ENCODE measurements at regions not wholly inside any gene's neighbourhood (a gene's known extent, or its start where the extent isn't known, plus 50 kb on each side); places are given as distances from the start of the nearest gene placed in this dataset.

- ChIA-PET CTCF (no interaction called here), POLR2A (no interaction called here)
- ATAC-seq (no peak), DNase-seq (no peak)
- Mint-ChIP-seq H3K36me3 (peaks cover 0 to 6% (median 0%) of the 10 kb centered on the region in 5 donors), H3K9me3 (peaks cover 0 to 12% (median 6%) of the 10 kb centered on the region in 11 donors), H3K27ac (no peak overlapping the region), H3K27me3 (peaks cover 6 to 36% (median 16%) of the 10 kb centered on the region in 5 donors), H3K4me3 (no peak overlapping the region), H3K4me1 (no peaks in the 10 kb centered on the region)
- no peaks in the 10 kb centered on the region for H3K36me3 ChIP-seq (ENCODE audit: control insufficient read depth in 2 of 3, insufficient read depth in 3 of 3, low read length in 3 of 3)
- H3K27ac ChIP-seq (ENCODE audit: low read depth, low read length) = no peak overlapping the region
- no peaks in the 10 kb centered on the region for H3K4me1 ChIP-seq (ENCODE audit: control insufficient read depth in 2 of 2, insufficient read depth in 2 of 2, low read length in 2 of 2)
- no peaks in the 10 kb centered on the region for H3K9me3 ChIP-seq (ENCODE audit: control insufficient read depth in 2 of 3, low read length in 3 of 3)
- intact Hi-C loops (cut with micrococcal nuclease) = no loop called here
- H3K27me3 ChIP-seq (ENCODE audit: control insufficient read depth in 2 of 2, insufficient read depth in 2 of 2, low read length in 2 of 2) = no peaks in the 10 kb centered on the region
- no peak overlapping the region for H3K4me3 ChIP-seq (ENCODE audit: low read length)
These were observed 838.8 kb downstream of the GRID1 start for GRCh38 chr10:85527616-85528317.

- no peaks in the 10 kb centered on the region for H3K36me3 ChIP-seq (ENCODE audit: control insufficient read depth in 2 of 3, insufficient read depth in 3 of 3, low read length in 3 of 3)
- intact Hi-C loops (cut with micrococcal nuclease) = no loop called here
- Mint-ChIP-seq H3K4me1 (no peaks in the 10 kb centered on the region), H3K27ac (no peak overlapping the region), H3K9me3 (peaks cover 0 to 12% (median 6%) of the 10 kb centered on the region in 11 donors), H3K36me3 (peaks cover 0 to 6% (median 0%) of the 10 kb centered on the region in 5 donors), H3K27me3 (peaks cover 6 to 36% (median 16%) of the 10 kb centered on the region in 5 donors), H3K4me3 (no peak overlapping the region)
- CTCF ChIA-PET = no interaction called here
- ATAC-seq (no peak), DNase-seq (no peak)
- no peaks in the 10 kb centered on the region for H3K27me3 ChIP-seq (ENCODE audit: control insufficient read depth in 2 of 2, insufficient read depth in 2 of 2, low read length in 2 of 2)
- no peak overlapping the region for H3K4me3 ChIP-seq (ENCODE audit: low read length)
- H3K4me1 ChIP-seq (ENCODE audit: control insufficient read depth in 2 of 2, insufficient read depth in 2 of 2, low read length in 2 of 2) = no peaks in the 10 kb centered on the region
- H3K9me3 ChIP-seq (ENCODE audit: control insufficient read depth in 2 of 3, low read length in 3 of 3) = no peaks in the 10 kb centered on the region
- no peak overlapping the region for H3K27ac ChIP-seq (ENCODE audit: low read depth, low read length)
- POLR2A ChIA-PET = no interaction called here
These were observed 838.3 kb downstream of the GRID1 start for GRCh38 chr10:85528318-85528652.

- no peaks in the 10 kb centered on the region for H3K4me1 ChIP-seq (ENCODE audit: control insufficient read depth in 2 of 2, insufficient read depth in 2 of 2, low read length in 2 of 2)
- CTCF ChIA-PET = no interaction called here
- intact Hi-C loops (cut with micrococcal nuclease) = no loop called here
These were observed 834.9 kb downstream of the GRID1 start for GRCh38 chr10:85531706-85532105.

GRCh38 chr10:85532773-85533172 is 833.8 kb downstream of the GRID1 start:
- intact Hi-C loops (cut with micrococcal nuclease) = no loop called here
- POLR2A ChIA-PET = no interaction called here

More at GRCh38 chr10:85531706-85532105, 834.9 kb downstream of the GRID1 start:
- peaks cover 0 to 21% (median 9%) of the 10 kb centered on the region in 5 donors for H3K27me3 Mint-ChIP-seq
- H3K27ac ChIP-seq (ENCODE audit: low read depth, low read length) = no peak overlapping the region
- H3K27ac Mint-ChIP-seq = no peak overlapping the region
- peaks cover 0 to 6% (median 0%) of the 10 kb centered on the region in 5 donors for H3K36me3 Mint-ChIP-seq
- no peak overlapping the region for H3K4me3 Mint-ChIP-seq
- H3K36me3 ChIP-seq (ENCODE audit: control insufficient read depth in 2 of 3, insufficient read depth in 3 of 3, low read length in 3 of 3) = no peaks in the 10 kb centered on the region
- POLR2A ChIA-PET = no interaction called here
- H3K9me3 Mint-ChIP-seq = peaks cover 0 to 19% (median 7%) of the 10 kb centered on the region in 11 donors
- DNase-seq (no peak), ATAC-seq (no peak)
- no peak overlapping the region for H3K4me3 ChIP-seq (ENCODE audit: low read length)
- H3K4me1 Mint-ChIP-seq = no peaks in the 10 kb centered on the region
- H3K27me3 ChIP-seq (ENCODE audit: control insufficient read depth in 2 of 2, insufficient read depth in 2 of 2, low read length in 2 of 2) = no peaks in the 10 kb centered on the region
- H3K9me3 ChIP-seq (ENCODE audit: control insufficient read depth in 2 of 3, low read length in 3 of 3) = no peaks in the 10 kb centered on the region

GRCh38 chr10:85535926-85536325 is 830.7 kb downstream of the GRID1 start:
- H3K4me3 ChIP-seq (ENCODE audit: low read length) = no peak overlapping the region
- H3K9me3 Mint-ChIP-seq = peaks cover 0 to 14% (median 1%) of the 10 kb centered on the region in 11 donors

More at GRCh38 chr10:85532773-85533172, 833.8 kb downstream of the GRID1 start:
- H3K4me1 Mint-ChIP-seq = no peaks in the 10 kb centered on the region
- no peak for DNase-seq
- Histone ChIP-seq H3K36me3 (ENCODE audit: control insufficient read depth in 2 of 3, insufficient read depth in 3 of 3, low read length in 3 of 3) (no peaks in the 10 kb centered on the region), H3K27me3 (ENCODE audit: control insufficient read depth in 2 of 2, insufficient read depth in 2 of 2, low read length in 2 of 2) (no peaks in the 10 kb centered on the region), H3K4me1 (ENCODE audit: control insufficient read depth in 2 of 2, insufficient read depth in 2 of 2, low read length in 2 of 2) (no peaks in the 10 kb centered on the region), H3K4me3 (ENCODE audit: low read length) (no peak overlapping the region), H3K27ac (ENCODE audit: low read depth, low read length) (no peak overlapping the region), H3K9me3 (ENCODE audit: control insufficient read depth in 2 of 3, low read length in 3 of 3) (peaks cover 0 to 4% (median 0%) of the 10 kb centered on the region in 3 experiments)
- H3K27ac Mint-ChIP-seq = no peak overlapping the region
- H3K4me3 Mint-ChIP-seq = no peak overlapping the region
- no peak for ATAC-seq
- peaks cover 0 to 21% (median 9%) of the 10 kb centered on the region in 5 donors for H3K27me3 Mint-ChIP-seq
- H3K9me3 Mint-ChIP-seq = peaks cover 0 to 23% (median 7%) of the 10 kb centered on the region in 11 donors
- CTCF ChIA-PET = no interaction called here
- peaks cover 0 to 6% (median 0%) of the 10 kb centered on the region in 5 donors for H3K36me3 Mint-ChIP-seq

GRCh38 chr10:85537561-85537960 is 829.0 kb downstream of the GRID1 start:
- peaks cover 0 to 14% (median 1%) of the 10 kb centered on the region in 11 donors for H3K9me3 Mint-ChIP-seq
- DNase-seq (no peak), ATAC-seq (no peak)
- H3K36me3 ChIP-seq (ENCODE audit: control insufficient read depth in 2 of 3, insufficient read depth in 3 of 3, low read length in 3 of 3) = no peaks in the 10 kb centered on the region
- intact Hi-C loops (cut with micrococcal nuclease) = no loop called here
- H3K4me3 Mint-ChIP-seq = no peak overlapping the region
- peaks cover 0 to 1% (median 0%) of the 10 kb centered on the region in 7 donors for H3K4me1 Mint-ChIP-seq
- no peaks in the 10 kb centered on the region for H3K4me1 ChIP-seq (ENCODE audit: control insufficient read depth in 2 of 2, insufficient read depth in 2 of 2, low read length in 2 of 2)
- no peak overlapping the region for H3K27ac Mint-ChIP-seq
- peaks cover 0 to 4% (median 0%) of the 10 kb centered on the region in 3 experiments for H3K9me3 ChIP-seq (ENCODE audit: control insufficient read depth in 2 of 3, low read length in 3 of 3)
- H3K4me3 ChIP-seq (ENCODE audit: low read length) = no peak overlapping the region
- H3K27ac ChIP-seq (ENCODE audit: low read depth, low read length) = no peak overlapping the region
- POLR2A ChIA-PET = no interaction called here
- H3K27me3 ChIP-seq (ENCODE audit: control insufficient read depth in 2 of 2, insufficient read depth in 2 of 2, low read length in 2 of 2) = no peaks in the 10 kb centered on the region
- CTCF ChIA-PET = no interaction called here
- H3K27me3 Mint-ChIP-seq = peaks cover 0 to 16% (median 6%) of the 10 kb centered on the region in 5 donors
- no peaks in the 10 kb centered on the region for H3K36me3 Mint-ChIP-seq

More at GRCh38 chr10:85535926-85536325, 830.7 kb downstream of the GRID1 start:
- H3K27me3 ChIP-seq (ENCODE audit: control insufficient read depth in 2 of 2, insufficient read depth in 2 of 2, low read length in 2 of 2) = no peaks in the 10 kb centered on the region
- no peak overlapping the region for H3K27ac ChIP-seq (ENCODE audit: low read depth, low read length)
- no peaks in the 10 kb centered on the region for H3K4me1 ChIP-seq (ENCODE audit: control insufficient read depth in 2 of 2, insufficient read depth in 2 of 2, low read length in 2 of 2)
- intact Hi-C loops (cut with micrococcal nuclease) = no loop called here
- no peak for ATAC-seq
- POLR2A ChIA-PET = no interaction called here
- H3K36me3 ChIP-seq (ENCODE audit: control insufficient read depth in 2 of 3, insufficient read depth in 3 of 3, low read length in 3 of 3) = no peaks in the 10 kb centered on the region
- H3K27me3 Mint-ChIP-seq = peaks cover 0 to 16% (median 9%) of the 10 kb centered on the region in 5 donors
- no peaks in the 10 kb centered on the region for H3K4me1 Mint-ChIP-seq
- H3K9me3 ChIP-seq (ENCODE audit: control insufficient read depth in 2 of 3, low read length in 3 of 3) = peaks cover 0 to 4% (median 0%) of the 10 kb centered on the region in 3 experiments
- no peak for DNase-seq
- no peak overlapping the region for H3K27ac Mint-ChIP-seq
- no peak overlapping the region for H3K4me3 Mint-ChIP-seq
- CTCF ChIA-PET = no interaction called here
- no peaks in the 10 kb centered on the region for H3K36me3 Mint-ChIP-seq

GRCh38 chr10:85538601-85539000 is 828.0 kb downstream of the GRID1 start:
- POLR2A ChIA-PET = no interaction called here
- no peak overlapping the region for H3K4me3 Mint-ChIP-seq
- ATAC-seq (no peak), DNase-seq (no peak)
- Histone ChIP-seq H3K27ac (ENCODE audit: low read depth, low read length) (no peak overlapping the region), H3K4me3 (ENCODE audit: low read length) (no peak overlapping the region), H3K27me3 (ENCODE audit: control insufficient read depth in 2 of 2, insufficient read depth in 2 of 2, low read length in 2 of 2) (no peaks in the 10 kb centered on the region), H3K9me3 (ENCODE audit: control insufficient read depth in 2 of 3, low read length in 3 of 3) (peaks cover 0 to 4% (median 0%) of the 10 kb centered on the region in 3 experiments), H3K36me3 (ENCODE audit: control insufficient read depth in 2 of 3, insufficient read depth in 3 of 3, low read length in 3 of 3) (no peaks in the 10 kb centered on the region), H3K4me1 (ENCODE audit: control insufficient read depth in 2 of 2, insufficient read depth in 2 of 2, low read length in 2 of 2) (no peaks in the 10 kb centered on the region)
- peaks cover 0 to 1% (median 0%) of the 10 kb centered on the region in 7 donors for H3K4me1 Mint-ChIP-seq
- peaks cover 0 to 14% (median 6%) of the 10 kb centered on the region in 5 donors for H3K27me3 Mint-ChIP-seq
- intact Hi-C loops (cut with micrococcal nuclease) = no loop called here
- CTCF ChIA-PET = no interaction called here
- H3K9me3 Mint-ChIP-seq = peaks cover 0 to 15% (median 2%) of the 10 kb centered on the region in 11 donors
- H3K36me3 Mint-ChIP-seq = no peaks in the 10 kb centered on the region
- H3K27ac Mint-ChIP-seq = no peak overlapping the region

Data from naive thymus-derived CD4-positive, alpha-beta T cell (primary cell).